Stimulated activated CD4-positive, alpha-beta T cell treated with anti-CD3 and anti-CD28 coated beads, Interleukin-4, amount 100 ng/mL, for 48 hours (primary cell): ENCODE measurements at regions not wholly inside any gene's neighbourhood (a gene's known extent, or its start where the extent isn't known, plus 50 kb on each side); places are given as distances from the start of the nearest gene placed in this dataset.

Experiments used
- DNase-seq, 2 donors: peaks; one replicate each; pipeline ENCODE4 v3.0.0-alpha.2; 2020; ENCODE audit warnings: low read depth in 2 of 2

GRCh38 chr16:7097518-7097917, 235.1 kb upstream of the RBFOX1 start:
- DNase-seq, result no peak

GRCh38 chr16:7093511-7093910, 239.1 kb upstream of the RBFOX1 start:
- no peak for DNase-seq

- DNase-seq, result no peak
Observed at GRCh38 chr16:7090628-7091115, 242.0 kb upstream of the RBFOX1 start.

GRCh38 chr16:7089751-7090150, 242.9 kb upstream of the RBFOX1 start:
- no peak for DNase-seq

GRCh38 chr16:7088711-7089110, 243.9 kb upstream of the RBFOX1 start:
- DNase-seq, result no peak

GRCh38 chr16:7086822-7087616, 245.6 kb upstream of the RBFOX1 start:
- no peak for DNase-seq

- DNase-seq, result no peak
Observed at GRCh38 chr16:7085776-7086175, 246.9 kb upstream of the RBFOX1 start.

GRCh38 chr16:7083096-7083495, 249.5 kb upstream of the RBFOX1 start:
- DNase-seq, result no peak

- no peak for DNase-seq
Observed at GRCh38 chr16:7077636-7078035, 255.0 kb upstream of the RBFOX1 start.

GRCh38 chr16:7074715-7075114, 257.9 kb upstream of the RBFOX1 start:
- DNase-seq, result no peak

- no peak for DNase-seq
Observed at GRCh38 chr16:7057458-7057857, 275.2 kb upstream of the RBFOX1 start.

GRCh38 chr16:7055443-7055842, 277.2 kb upstream of the RBFOX1 start:
- DNase-seq, result no peak

- DNase-seq, result no peak
Observed at GRCh38 chr16:7051591-7052349, 280.9 kb upstream of the RBFOX1 start.

- no peak for DNase-seq
Observed at GRCh38 chr16:7044331-7044730, 288.3 kb upstream of the RBFOX1 start.

- no peak for DNase-seq
Observed at GRCh38 chr16:7038475-7038874, 294.2 kb upstream of the RBFOX1 start.

GRCh38 chr16:7037495-7037894, 295.1 kb upstream of the RBFOX1 start:
- no peak for DNase-seq

- no peak for DNase-seq
Observed at GRCh38 chr16:7031031-7031430, 301.6 kb upstream of the RBFOX1 start.

GRCh38 chr16:7027401-7027800, 305.2 kb upstream of the RBFOX1 start:
- no peak for DNase-seq

- no peak for DNase-seq
Observed at GRCh38 chr16:7026639-7027038, 306.0 kb upstream of the RBFOX1 start.

GRCh38 chr16:7025616-7026190, 306.9 kb upstream of the RBFOX1 start:
- peak; percentile 27 to 42 for DNase-seq

- no peak for DNase-seq
Observed at GRCh38 chr16:7021653-7022275, 310.9 kb upstream of the RBFOX1 start.

GRCh38 chr16:7017006-7017662, 315.5 kb upstream of the RBFOX1 start:
- DNase-seq, result no peak
